SH-SY5Y (cell line): ENCODE measurements at regions not wholly inside any gene's neighbourhood (a gene's known extent, or its start where the extent isn't known, plus 50 kb on each side); places are given as distances from the start of the nearest gene placed in this dataset.

Source experiments
- GATA2 ChIP-seq: IDR thresholded peaks from 2 replicates; pipeline ENCODE4 v1.6.1; 2011; ENCODE audit warnings: mild to moderate bottlenecking, low read depth, low read length
- GATA3 ChIP-seq: IDR thresholded peaks from 2 replicates; pipeline ENCODE4 v1.6.1; 2011; ENCODE audit warnings: low read depth, mild to moderate bottlenecking, low read length, moderate library complexity

DNA sequence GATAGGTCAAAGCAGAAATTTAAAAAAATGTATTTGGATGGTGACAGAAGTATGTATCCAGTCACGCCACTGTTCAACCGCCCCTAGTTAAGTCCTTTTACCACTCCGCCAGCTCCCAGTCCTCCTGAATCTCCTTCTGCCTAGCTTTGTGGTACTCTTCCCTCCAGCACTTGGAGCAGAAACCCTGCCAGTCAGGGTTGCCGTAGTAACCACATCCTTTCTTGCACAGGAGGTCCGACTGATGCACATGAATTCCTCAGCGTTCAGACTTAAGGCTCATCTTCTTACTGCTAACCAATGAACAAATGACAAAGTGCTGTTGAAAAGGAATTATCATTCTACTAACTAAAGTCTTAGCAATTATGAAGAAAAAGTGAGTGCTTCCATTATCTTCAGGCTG is 175.3 kb upstream of the KCTD7 start:
- TF ChIP-seq GATA3 (no peak), GATA2 (no peak)
